Rectal smooth muscle tissue (tissue), 1 donor: ENCODE measurements at regions not wholly inside any gene's neighbourhood (a gene's known extent, or its start where the extent isn't known, plus 50 kb on each side); places are given as distances from the start of the nearest gene placed in this dataset.
"Not testable (repeated sequence)": the region's sequence is repeated elsewhere in the genome, so short reads cannot be mapped to it uniquely, and the experiment has no call there.

Experiments used
- H3K27ac ChIP-seq: one replicate; pipeline ENCODE4 v1.7.0; 2013; ENCODE audit warnings: low read depth, low read length, inconsistent platforms
- H3K27me3 ChIP-seq: one replicate; pipeline ENCODE4 v1.7.0; 2013; ENCODE audit warnings: low read length; ENCODE audit not compliant: control insufficient read depth, insufficient read depth
- H3K36me3 ChIP-seq: one replicate; pipeline ENCODE4 v1.7.0; 2013; ENCODE audit warnings: low read length; ENCODE audit not compliant: control insufficient read depth, insufficient read depth
- H3K4me1 ChIP-seq: one replicate; pipeline ENCODE4 v1.7.0; 2013; ENCODE audit warnings: low read length; ENCODE audit not compliant: control insufficient read depth, insufficient read depth
- H3K4me3 ChIP-seq: one replicate; pipeline ENCODE4 v1.7.0; 2013; ENCODE audit warnings: low read length
- H3K9ac ChIP-seq: one replicate; pipeline ENCODE4 v1.7.0; 2013; ENCODE audit warnings: low read length

- Histone ChIP-seq H3K9ac (no peak overlapping the region), H3K4me3 (no peak overlapping the region), H3K27ac (no peak overlapping the region), H3K27me3 (no peaks in the 10 kb centered on the region), H3K36me3 (no peaks in the 10 kb centered on the region), H3K4me1 (no peaks in the 10 kb centered on the region)
Observed at GRCh38 chr18:10252494-10252893, 201.9 kb upstream of the APCDD1 start.

DNA sequence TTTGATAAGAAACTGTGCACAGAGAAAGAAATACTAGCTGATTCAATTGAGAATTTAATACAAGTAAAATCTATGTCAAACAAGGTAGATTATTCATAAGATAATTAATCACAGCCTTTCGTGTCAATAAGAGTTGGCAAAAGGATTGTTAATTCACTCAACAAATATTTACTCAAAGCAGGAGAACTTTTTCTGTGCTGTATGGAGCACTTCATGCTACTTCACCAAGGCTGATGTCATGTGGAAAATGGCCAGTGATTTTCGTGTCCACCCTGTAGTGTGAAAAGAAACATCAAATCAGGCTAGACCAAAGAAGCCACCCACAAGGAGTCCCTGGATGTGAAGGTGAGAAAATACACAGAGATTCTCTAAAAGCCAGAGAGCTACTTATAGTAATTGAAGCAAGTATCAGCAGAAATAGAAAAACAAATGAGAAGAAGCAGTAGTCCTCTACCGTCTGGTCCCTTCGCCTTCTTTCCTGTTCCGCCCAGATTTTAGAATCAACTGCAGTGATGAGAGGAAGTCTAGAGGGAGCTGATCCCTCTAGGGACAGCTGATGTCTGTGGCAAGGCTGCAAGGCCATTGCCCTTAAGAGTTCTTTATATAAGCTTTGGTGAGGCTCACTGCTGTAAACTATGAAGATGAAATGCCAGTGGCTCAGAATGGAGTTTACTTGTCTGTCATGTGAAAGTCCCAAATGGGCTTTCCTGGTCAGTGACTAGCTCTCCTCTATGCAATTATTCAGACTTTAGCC lies 201.3 kb upstream of the APCDD1 start:
- Histone ChIP-seq H3K9ac (no peak overlapping the region), H3K36me3 (no peaks in the 10 kb centered on the region), H3K27ac (no peak overlapping the region), H3K27me3 (no peaks in the 10 kb centered on the region), H3K4me3 (no peak overlapping the region), H3K4me1 (no peaks in the 10 kb centered on the region)

GRCh38 chr18:10256276-10256675 lies 198.2 kb upstream of the APCDD1 start:
- not testable (repeated sequence) for H3K4me3 ChIP-seq, H3K27me3 ChIP-seq, H3K27ac ChIP-seq, H3K4me1 ChIP-seq, H3K9ac ChIP-seq, H3K36me3 ChIP-seq

DNA sequence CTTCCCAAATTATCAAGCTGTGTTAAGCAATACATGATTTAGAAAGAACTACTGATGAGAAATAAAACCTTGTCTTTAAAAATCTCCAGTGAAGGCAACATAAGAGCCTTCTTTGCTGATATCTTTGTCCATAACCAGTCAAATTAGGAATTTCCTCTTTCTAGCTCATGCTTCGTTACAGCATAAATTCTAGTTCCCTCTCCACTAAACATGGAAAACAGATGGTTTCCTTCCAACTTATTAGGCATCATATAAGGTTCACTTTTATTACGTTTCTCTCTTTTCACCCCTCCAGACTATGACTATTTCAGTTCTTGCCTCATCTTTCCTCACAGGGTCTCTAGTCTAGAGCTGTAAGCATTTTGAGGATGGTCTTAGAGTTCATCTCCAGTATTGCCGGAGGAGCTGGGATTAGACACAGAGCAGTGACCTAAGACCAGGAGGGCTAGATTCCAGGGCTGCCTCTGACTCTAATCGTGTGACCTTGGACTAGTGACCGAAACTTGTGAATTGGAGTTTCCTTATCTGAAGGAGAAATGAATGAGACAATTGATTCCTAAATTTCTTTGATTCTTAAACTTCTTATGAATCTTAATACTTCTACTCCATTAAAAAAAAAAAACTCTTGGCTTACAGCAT lies 195.5 kb upstream of the APCDD1 start:
- no peak overlapping the region for H3K4me3 ChIP-seq
- H3K9ac ChIP-seq: no peak overlapping the region
- H3K4me1 ChIP-seq: no peaks in the 10 kb centered on the region
- H3K27ac ChIP-seq: no peak overlapping the region
- no peaks in the 10 kb centered on the region for H3K36me3 ChIP-seq
- no peaks in the 10 kb centered on the region for H3K27me3 ChIP-seq

DNA sequence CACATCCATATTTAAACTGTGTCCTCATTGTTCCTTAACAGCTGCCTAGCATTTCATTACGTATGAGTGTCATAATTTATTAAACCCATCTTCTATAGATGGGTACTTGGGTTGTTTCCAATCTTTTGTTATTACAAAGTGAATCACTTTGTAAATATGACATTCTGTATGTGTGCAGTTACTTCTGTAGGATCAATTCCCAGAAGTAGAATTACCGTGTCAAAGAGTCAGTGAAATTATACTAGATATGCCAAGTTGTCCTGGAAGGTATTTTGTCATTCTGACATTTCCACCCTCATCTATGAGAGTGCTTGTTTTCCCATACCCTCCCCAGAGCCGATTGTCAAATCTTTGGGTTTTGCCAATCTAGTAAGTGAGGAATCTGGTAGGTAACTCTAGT lies 194.5 kb upstream of the APCDD1 start:
- no peaks in the 10 kb centered on the region for H3K27me3 ChIP-seq
- H3K27ac ChIP-seq: no peak overlapping the region
- no peak overlapping the region for H3K4me3 ChIP-seq
- H3K4me1 ChIP-seq: no peaks in the 10 kb centered on the region
- no peak overlapping the region for H3K9ac ChIP-seq
- no peaks in the 10 kb centered on the region for H3K36me3 ChIP-seq

DNA sequence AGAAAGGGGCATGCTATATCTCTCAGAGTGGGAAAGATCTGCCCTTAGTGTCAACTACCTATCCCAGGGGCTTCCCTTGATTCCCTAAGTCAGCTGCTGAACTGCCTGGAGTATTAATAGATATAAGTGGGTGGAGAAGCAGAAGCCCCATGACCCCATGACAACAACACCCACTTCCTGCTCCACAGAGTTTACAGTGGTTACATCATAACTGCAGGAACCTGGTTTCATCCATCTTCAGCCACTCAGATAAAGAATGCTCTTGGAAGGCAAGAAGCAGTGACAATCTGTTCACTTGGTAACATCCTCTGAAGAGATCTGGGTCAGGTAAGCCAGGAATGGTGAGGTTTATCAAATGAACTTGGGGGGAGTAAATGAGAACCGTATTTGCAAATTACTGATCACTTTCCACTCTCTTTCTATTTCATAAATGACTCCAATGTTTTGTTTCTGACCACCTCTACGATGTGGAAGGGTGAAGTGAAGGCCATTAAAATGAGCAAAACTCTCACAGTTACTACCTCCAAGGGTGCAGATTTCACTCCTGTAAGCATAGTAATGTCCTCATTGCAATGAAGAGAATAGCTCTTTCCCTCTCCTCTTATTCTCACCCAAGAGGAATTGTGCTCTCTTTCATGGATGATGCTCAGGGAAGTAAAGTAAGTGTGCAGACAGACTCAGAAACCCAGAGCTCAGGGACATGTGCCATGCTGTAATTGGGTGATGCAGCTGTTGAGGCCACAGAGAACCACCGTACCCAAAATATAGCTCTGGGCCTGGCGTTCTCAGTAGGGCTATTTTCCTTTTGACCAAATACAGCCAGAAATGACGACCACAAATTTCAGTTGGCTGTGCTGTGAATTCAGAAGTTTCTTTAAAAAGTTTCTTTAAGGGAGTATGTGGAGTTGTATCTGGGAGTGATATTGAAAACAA lies 192.8 kb upstream of the APCDD1 start:
- no peaks in the 10 kb centered on the region for H3K36me3 ChIP-seq
- H3K4me3 ChIP-seq: no peak overlapping the region
- no peak overlapping the region for H3K27ac ChIP-seq
- no peaks in the 10 kb centered on the region for H3K4me1 ChIP-seq
- H3K27me3 ChIP-seq: no peaks in the 10 kb centered on the region
- H3K9ac ChIP-seq: no peak overlapping the region

- Histone ChIP-seq H3K27ac (no peak overlapping the region), H3K36me3 (no peaks in the 10 kb centered on the region), H3K4me3 (no peak overlapping the region), H3K27me3 (no peaks in the 10 kb centered on the region), H3K4me1 (no peaks in the 10 kb centered on the region), H3K9ac (no peak overlapping the region)
Observed at GRCh38 chr18:10262566-10262965, 191.9 kb upstream of the APCDD1 start.

DNA sequence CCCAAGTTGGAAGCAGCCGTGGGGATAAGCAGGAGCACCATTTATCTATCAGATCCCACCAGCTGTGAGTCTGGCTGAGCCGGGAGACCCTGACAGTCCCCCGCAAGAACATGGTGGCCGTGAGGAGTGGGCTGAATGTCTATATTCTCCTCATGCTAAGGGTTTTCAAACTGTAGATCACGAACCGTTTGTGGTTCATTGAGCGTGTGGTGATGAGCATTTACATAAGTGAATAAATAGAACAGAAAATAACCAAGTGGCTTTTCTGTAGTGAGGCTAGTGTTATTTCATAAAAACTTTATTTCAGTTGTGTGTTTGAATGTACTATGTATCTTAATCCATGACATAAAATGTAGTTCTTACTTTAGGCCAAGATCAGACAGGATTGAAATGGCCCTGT lies 190.2 kb upstream of the APCDD1 start:
- H3K36me3 ChIP-seq: no peaks in the 10 kb centered on the region
- H3K4me3 ChIP-seq: no peak overlapping the region
- no peaks in the 10 kb centered on the region for H3K4me1 ChIP-seq
- H3K27me3 ChIP-seq: no peaks in the 10 kb centered on the region
- no peak overlapping the region for H3K27ac ChIP-seq
- H3K9ac ChIP-seq: no peak overlapping the region

- no peak overlapping the region for H3K4me3 ChIP-seq
- no peaks in the 10 kb centered on the region for H3K27me3 ChIP-seq
- no peaks in the 10 kb centered on the region for H3K4me1 ChIP-seq
- no peak overlapping the region for H3K9ac ChIP-seq
- no peaks in the 10 kb centered on the region for H3K36me3 ChIP-seq
- H3K27ac ChIP-seq: no peak overlapping the region
Observed at GRCh38 chr18:10265560-10266333, 188.7 kb upstream of the APCDD1 start.

- no peaks in the 10 kb centered on the region for H3K36me3 ChIP-seq
- H3K27me3 ChIP-seq: no peaks in the 10 kb centered on the region
- no peak overlapping the region for H3K9ac ChIP-seq
- H3K27ac ChIP-seq: no peak overlapping the region
- no peak overlapping the region for H3K4me3 ChIP-seq
- no peaks in the 10 kb centered on the region for H3K4me1 ChIP-seq
Observed at GRCh38 chr18:10266334-10266590, 188.2 kb upstream of the APCDD1 start.

GRCh38 chr18:10269261-10269660 lies 185.2 kb upstream of the APCDD1 start:
- Histone ChIP-seq H3K4me1 (no peaks in the 10 kb centered on the region), H3K9ac (no peak overlapping the region), H3K36me3 (no peaks in the 10 kb centered on the region), H3K4me3 (no peak overlapping the region), H3K27me3 (no peaks in the 10 kb centered on the region), H3K27ac (no peak overlapping the region)

GRCh38 chr18:10270151-10270571 lies 184.3 kb upstream of the APCDD1 start:
- H3K36me3 ChIP-seq: no peaks in the 10 kb centered on the region
- H3K27me3 ChIP-seq: no peaks in the 10 kb centered on the region
- H3K4me3 ChIP-seq: no peak overlapping the region
- no peak overlapping the region for H3K27ac ChIP-seq
- no peak overlapping the region for H3K9ac ChIP-seq
- H3K4me1 ChIP-seq: no peaks in the 10 kb centered on the region
